Progenitor cell of endocrine pancreas (in vitro differentiated cells): ENCODE measurements at regions not wholly inside any gene's neighbourhood (a gene's known extent, or its start where the extent isn't known, plus 50 kb on each side); places are given as distances from the start of the nearest gene placed in this dataset.

Experiments
- DNase-seq: peaks from one replicate; pipeline ENCODE4 v3.0.0; 2021; ENCODE audit warnings: low spot score; ENCODE audit not compliant: unreplicated experiment
- H3K27ac Mint-ChIP-seq: 2 replicates; pipeline ENCODE4 v1.8.0; 2021; ENCODE audit warnings: mild to moderate bottlenecking, moderate library complexity, mixed read lengths
- H3K27me3 Mint-ChIP-seq: 2 replicates; pipeline ENCODE4 v1.8.0; 2021; ENCODE audit warnings: mixed read lengths
- H3K36me3 Mint-ChIP-seq: 2 replicates; pipeline ENCODE4 v1.8.0; 2022; ENCODE audit warnings: mixed read lengths; ENCODE audit not compliant: insufficient read depth
- H3K4me1 Mint-ChIP-seq: 2 replicates; pipeline ENCODE4 v1.8.0; 2021; ENCODE audit warnings: low read depth, mixed read lengths
- H3K4me3 Mint-ChIP-seq: 2 replicates; pipeline ENCODE4 v1.8.0; 2021; ENCODE audit warnings: low read depth, mild to moderate bottlenecking, moderate library complexity, mixed read lengths
- H3K9me3 Mint-ChIP-seq: 2 replicates; pipeline ENCODE4 v1.8.0; 2021; ENCODE audit warnings: low read depth, mixed read lengths
- CTCF ChIP-seq: fragments of 200-600 bp; sonication (generic); IDR thresholded peaks from one replicate; pipeline ENCODE4 v1.5.0; 2021; ENCODE audit warnings: antibody characterized with exemption, mild to moderate bottlenecking; ENCODE audit not compliant: unreplicated experiment

GRCh38 chr4:24423670-24424069 is 160.7 kb downstream of the DHX15 start:
- Mint-ChIP-seq H3K36me3 (no peaks in the 10 kb centered on the region), H3K9me3 (peaks cover 3% of the 10 kb centered on the region), H3K4me1 (no peaks in the 10 kb centered on the region), H3K27me3 (peaks cover 3% of the 10 kb centered on the region), H3K27ac (no peak overlapping the region), H3K4me3 (no peak overlapping the region)
- DNase-seq = no peak
- TF ChIP-seq CTCF = no peak

DNA sequence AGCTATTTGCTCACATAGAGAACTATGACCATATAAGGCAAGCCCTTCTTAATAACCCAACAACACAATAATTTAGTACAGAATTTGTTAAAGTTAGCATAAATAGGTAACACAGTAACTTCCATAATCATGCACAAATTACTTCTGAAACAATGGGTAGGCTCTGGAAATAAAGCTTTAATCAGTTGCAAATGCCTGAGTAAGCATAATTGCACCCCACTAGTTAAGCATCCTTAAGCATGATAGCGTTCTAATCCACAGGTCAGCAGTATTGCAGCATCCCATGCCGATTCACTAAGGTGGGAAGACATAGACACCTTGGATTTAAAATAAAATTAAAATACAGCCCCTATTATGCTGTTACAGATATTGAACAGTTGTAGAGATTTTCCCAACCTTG is 161.7 kb downstream of the DHX15 start:
- no peak for TF ChIP-seq CTCF
- no peaks in the 10 kb centered on the region for H3K4me1 Mint-ChIP-seq
- H3K27ac Mint-ChIP-seq = no peak overlapping the region
- H3K27me3 Mint-ChIP-seq = no peaks in the 10 kb centered on the region
- no peak overlapping the region for H3K4me3 Mint-ChIP-seq
- peaks cover 3% of the 10 kb centered on the region for H3K9me3 Mint-ChIP-seq
- no peaks in the 10 kb centered on the region for H3K36me3 Mint-ChIP-seq
- DNase-seq = no peak

GRCh38 chr4:24419181-24420034 is 164.9 kb downstream of the DHX15 start:
- H3K36me3 Mint-ChIP-seq = no peaks in the 10 kb centered on the region

GRCh38 chr4:24417206-24417605 is 167.1 kb downstream of the DHX15 start:
- peaks cover 19% of the 10 kb centered on the region for H3K27me3 Mint-ChIP-seq
- H3K4me3 Mint-ChIP-seq = no peak overlapping the region
- DNase-seq = no peak
- TF ChIP-seq CTCF = no peak
- no peaks in the 10 kb centered on the region for H3K9me3 Mint-ChIP-seq
- H3K36me3 Mint-ChIP-seq = no peaks in the 10 kb centered on the region
- no peak overlapping the region for H3K27ac Mint-ChIP-seq
- peaks cover 1% of the 10 kb centered on the region for H3K4me1 Mint-ChIP-seq

More at GRCh38 chr4:24419181-24420034, 164.9 kb downstream of the DHX15 start:
- peak; percentile 98 for TF ChIP-seq CTCF
- H3K4me1 Mint-ChIP-seq = peaks cover 1% of the 10 kb centered on the region
- peaks cover 3% of the 10 kb centered on the region for H3K9me3 Mint-ChIP-seq
- H3K4me3 Mint-ChIP-seq = no peak overlapping the region
- peak; percentile 68 for DNase-seq
- no peak overlapping the region for H3K27ac Mint-ChIP-seq
- peaks cover 5% of the 10 kb centered on the region for H3K27me3 Mint-ChIP-seq

- Mint-ChIP-seq H3K4me1 (peaks cover 1% of the 10 kb centered on the region), H3K36me3 (no peaks in the 10 kb centered on the region), H3K27me3 (peaks cover 21% of the 10 kb centered on the region), H3K27ac (no peak overlapping the region), H3K9me3 (no peaks in the 10 kb centered on the region), H3K4me3 (no peak overlapping the region)
- no peak for TF ChIP-seq CTCF
- DNase-seq = no peak
These were observed 168.1 kb downstream of the DHX15 start for GRCh38 chr4:24416293-24416692.
